ENCODE measurements at regions not wholly inside any gene's neighbourhood (a gene's known extent, or its start where the extent isn't known, plus 50 kb on each side); places are given as distances from the start of the nearest gene placed in this dataset.

DNA sequence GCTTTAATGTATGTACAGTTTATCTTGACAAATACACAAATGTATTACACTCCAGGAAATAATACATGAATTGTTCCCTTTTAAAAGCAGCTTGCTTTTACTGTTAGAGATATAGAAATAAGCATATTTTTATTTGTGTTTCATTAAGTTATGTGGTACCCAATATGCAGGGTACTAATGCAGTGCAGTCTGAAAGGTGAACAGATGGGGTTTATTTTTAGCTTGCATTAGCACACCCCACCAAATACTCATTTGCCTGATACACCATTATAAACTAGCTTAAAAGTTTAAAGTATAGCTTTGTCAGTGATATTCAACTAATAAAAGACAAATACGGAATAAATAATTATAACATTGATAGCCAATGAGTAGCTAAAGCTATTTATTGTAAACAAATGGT, 394.7 kb upstream of the ZNF804A start:
- TF ChIP-seq, protein P1, sequence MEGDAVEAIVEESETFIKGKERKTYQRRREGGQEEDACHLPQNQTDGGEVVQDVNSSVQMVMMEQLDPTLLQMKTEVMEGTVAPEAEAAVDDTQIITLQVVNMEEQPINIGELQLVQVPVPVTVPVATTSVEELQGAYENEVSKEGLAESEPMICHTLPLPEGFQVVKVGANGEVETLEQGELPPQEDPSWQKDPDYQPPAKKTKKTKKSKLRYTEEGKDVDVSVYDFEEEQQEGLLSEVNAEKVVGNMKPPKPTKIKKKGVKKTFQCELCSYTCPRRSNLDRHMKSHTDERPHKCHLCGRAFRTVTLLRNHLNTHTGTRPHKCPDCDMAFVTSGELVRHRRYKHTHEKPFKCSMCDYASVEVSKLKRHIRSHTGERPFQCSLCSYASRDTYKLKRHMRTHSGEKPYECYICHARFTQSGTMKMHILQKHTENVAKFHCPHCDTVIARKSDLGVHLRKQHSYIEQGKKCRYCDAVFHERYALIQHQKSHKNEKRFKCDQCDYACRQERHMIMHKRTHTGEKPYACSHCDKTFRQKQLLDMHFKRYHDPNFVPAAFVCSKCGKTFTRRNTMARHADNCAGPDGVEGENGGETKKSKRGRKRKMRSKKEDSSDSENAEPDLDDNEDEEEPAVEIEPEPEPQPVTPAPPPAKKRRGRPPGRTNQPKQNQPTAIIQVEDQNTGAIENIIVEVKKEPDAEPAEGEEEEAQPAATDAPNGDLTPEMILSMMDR (IDR thresholded peaks at IDR 0.05), result no peak
- TF ChIP-seq POLR2A (IDR thresholded peaks at IDR 0.05), result no peak

All from vagina (tissue), 2 donors.